HUDEP-2 (cell line): ENCODE measurements at regions not wholly inside any gene's neighbourhood (a gene's known extent, or its start where the extent isn't known, plus 50 kb on each side); places are given as distances from the start of the nearest gene placed in this dataset.
"Not testable (repeated sequence)": the region's sequence is repeated elsewhere in the genome, so short reads cannot be mapped to it uniquely, and the experiment has no call there.

ENCODE experiments used
- DNase-seq, 76 experiments: peaks; one replicate each; lab custom pipeline; 2025; ENCODE audit not compliant: unreplicated experiment in 76 of 76; lab: John Stamatoyannopoulos, UW

- DNase-seq: no peak
These were observed 67.4 kb downstream of the ARRDC3 start for GRCh38 chr5:91315701-91316100.

DNA sequence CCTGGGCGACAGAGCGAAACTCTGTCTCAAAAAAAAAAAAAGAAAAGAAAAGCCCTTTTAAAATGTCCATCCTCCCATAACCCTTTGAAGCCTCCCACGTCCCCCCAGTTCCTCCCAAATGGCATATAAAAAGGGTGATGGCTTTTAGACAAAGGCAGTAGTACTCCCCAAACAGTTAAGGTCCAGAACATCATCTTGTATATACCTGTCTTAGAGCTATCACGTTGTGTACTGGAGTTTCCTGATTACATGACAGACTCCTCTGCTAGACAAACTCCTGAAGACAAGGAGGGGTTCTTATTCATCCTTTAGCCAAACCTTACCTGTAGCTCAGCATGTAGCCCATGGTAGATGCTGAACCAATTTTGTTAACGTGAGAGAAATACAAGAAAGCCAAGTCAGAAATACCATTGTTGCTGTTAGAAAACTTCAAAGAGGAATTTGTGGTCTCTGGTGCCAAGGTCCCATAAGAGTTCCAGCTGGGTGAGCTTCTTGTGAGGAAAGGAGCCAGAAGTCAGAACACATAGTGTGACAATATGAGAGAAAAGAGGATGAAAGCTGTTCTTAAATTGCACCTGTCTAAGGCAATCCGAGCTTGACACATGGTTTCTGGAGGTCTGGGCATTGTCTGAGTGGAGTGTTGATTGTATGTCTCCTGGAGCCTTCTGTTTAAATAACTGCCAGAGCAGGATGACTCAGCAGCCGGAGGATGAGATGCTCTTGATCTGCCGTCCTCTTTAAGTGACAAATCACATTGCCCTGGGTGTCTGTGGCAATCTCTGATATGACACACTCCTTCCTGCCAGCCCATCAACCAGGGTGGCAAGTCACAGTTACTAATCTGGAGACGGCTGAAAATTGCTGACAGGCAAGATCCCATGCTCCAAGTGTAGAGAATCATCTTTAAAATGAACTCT, 69.1 kb downstream of the ARRDC3 start:
- peak in 73 of 76 experiments; percentile 6 to 90 (median 69) for DNase-seq

DNA sequence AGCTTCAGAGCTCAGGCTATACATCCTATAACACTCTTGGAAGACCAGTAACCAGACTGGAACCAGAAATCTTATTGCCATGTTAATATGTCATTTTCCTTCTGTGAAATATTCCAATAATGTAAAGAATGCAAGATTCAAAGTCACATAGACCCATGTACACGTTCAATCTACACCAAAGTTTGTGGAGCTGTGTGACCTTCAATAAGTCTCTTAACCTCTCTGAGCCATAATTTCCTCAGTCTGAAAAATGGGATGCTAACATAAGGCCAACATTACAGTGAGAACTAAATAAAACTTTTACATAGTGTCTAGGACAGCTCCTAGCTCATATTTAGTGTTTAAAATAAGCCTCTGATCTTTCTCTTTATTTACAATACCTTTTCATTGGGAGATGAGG, 70.4 kb downstream of the ARRDC3 start:
- DNase-seq: no peak

GRCh38 chr5:91311697-91312501, 71.2 kb downstream of the ARRDC3 start:
- peak in 3 of 76 experiments; percentile 0 to 15 (median 2) for DNase-seq

- no peak for DNase-seq
These were observed 71.9 kb downstream of the ARRDC3 start for GRCh38 chr5:91311168-91311696.

DNA sequence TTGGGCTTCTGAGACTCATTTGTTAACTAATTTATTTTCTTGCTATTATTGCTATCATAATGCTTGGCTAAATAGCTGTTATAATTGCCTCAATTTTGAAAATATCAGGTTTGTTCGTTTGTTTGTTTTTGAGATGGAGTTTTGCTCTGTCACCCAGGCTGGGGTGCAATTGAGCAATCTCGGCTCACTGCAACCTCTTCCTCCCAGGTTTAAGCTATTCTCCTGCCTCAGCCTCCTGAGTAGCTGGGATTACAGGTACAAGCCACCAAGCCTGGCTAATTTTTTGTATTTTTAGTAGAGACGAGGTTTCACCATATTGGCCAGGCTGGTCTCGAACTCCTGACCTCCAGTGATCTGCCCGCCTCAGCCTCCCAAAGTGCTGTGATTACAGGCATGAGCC, 75.0 kb downstream of the ARRDC3 start:
- not testable (repeated sequence) for DNase-seq

- no peak for DNase-seq
These were observed 76.1 kb downstream of the ARRDC3 start for GRCh38 chr5:91307048-91307447.

- DNase-seq: no peak
These were observed 76.6 kb downstream of the ARRDC3 start for GRCh38 chr5:91306497-91306896.

GRCh38 chr5:91305640-91306039, 77.5 kb downstream of the ARRDC3 start:
- DNase-seq: no peak

DNA sequence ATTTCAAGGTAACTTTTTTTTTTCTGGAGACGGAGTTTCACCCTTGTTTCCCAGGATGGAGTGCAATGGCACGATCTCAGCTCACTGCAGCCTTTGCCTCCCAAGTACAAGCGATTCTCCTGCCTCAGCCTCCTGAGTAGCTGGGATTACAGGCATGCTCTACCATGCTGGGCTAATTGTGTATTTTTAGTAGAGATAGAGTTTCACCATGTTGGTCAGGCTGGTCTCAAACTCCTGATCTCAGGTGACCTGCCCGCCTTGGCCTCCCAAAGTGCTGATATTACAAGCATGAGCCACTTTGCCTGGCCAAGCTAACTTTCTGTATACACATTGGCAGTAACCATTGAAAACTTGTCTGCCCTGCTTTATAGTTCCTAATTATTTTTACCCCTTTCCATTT, 79.1 kb downstream of the ARRDC3 start:
- not testable (repeated sequence) for DNase-seq

- no peak for DNase-seq
These were observed 80.2 kb downstream of the ARRDC3 start for GRCh38 chr5:91302958-91303357.

- no peak for DNase-seq
These were observed 80.8 kb downstream of the ARRDC3 start for GRCh38 chr5:91302305-91302704.

GRCh38 chr5:91301106-91301846, 81.8 kb downstream of the ARRDC3 start:
- DNase-seq: no peak

- DNase-seq: no peak
These were observed 85.1 kb downstream of the ARRDC3 start for GRCh38 chr5:91297994-91298393.

DNA sequence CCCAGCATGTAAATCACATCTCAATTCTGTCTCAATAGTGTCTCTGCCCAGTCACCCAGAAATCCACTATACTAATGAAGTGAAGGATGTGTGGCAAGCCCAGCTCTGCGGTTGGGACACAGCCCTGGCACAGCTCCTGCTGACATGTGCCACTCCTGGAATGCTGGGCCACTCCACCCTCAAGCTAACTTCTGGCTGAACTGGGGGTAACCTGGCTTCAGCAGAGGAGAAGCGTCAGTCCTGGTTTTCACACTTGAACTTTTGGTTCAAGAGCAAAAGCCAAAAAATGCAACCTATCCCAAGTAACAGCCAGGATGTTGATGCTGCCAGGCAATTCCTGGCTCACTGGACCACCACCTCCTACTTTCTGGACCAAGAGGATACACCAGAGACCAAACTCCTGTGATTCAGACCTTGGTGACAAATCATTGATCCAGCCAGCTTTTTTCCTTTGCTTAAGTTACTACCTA, 86.4 kb downstream of the ARRDC3 start:
- DNase-seq: no peak

GRCh38 chr5:91296102-91296501, 87.0 kb downstream of the ARRDC3 start:
- DNase-seq: not testable (repeated sequence)

DNA sequence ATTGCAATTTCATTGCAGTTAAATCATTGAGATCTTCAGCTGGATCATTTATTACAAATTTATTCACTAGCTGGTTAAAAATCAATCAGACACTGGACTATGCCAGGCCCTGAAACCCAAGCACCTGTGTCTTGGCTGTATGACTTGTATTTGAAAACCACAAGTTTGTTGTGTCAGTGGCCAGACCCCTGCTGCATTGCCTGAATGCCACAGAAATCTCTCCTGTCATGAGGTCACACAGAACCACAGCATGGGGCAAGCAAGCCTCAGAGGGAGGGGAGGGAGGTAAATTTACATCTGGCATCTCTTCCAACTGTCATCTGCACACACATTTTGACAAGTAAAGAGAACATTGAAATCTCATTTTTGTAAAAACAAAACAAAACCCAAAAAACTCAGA, 90.0 kb downstream of the ARRDC3 start:
- no peak for DNase-seq

DNA sequence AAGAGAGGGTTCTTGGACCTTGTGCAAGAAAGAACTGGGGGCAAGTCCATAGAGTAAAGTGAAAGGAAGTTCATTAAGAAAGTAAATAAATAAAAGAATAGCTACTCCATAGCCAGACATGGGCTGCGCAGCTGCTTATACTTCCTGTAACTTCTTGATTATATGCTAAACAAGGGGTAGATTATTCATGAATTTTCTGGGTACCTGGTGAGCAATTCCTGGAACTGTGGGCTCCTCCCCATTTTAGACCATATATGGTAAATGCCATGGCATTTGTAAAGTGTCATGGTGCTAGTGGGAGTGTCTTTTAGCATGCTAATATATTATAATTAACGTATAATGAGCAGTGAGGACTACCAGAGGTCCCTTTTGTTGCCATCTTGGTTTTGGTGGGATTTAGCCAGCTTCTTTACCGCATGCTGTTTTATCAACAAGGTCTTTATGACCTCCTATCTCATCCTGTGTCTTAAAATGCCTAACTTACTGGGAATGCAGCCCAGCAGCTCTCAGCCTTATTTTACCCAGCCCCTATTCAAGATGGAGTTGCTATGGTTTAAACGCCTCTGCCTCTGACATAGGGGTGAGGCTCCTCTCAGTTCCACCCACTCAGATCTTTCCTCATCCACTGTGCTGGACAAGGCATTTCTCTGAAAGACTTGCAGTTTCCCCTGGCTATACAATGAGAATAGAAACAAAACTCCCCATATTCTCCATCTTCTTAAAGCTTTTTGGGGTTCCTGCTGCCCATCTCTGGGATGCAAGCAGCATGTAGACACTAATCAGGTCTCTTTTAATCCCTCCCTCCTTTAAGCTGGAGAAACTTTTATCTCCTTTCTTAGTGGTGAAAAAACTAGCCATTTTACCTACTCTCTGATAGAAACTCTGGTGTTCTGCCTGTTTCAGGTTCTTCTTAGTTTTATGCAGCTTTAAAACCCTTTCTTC, 91.2 kb downstream of the ARRDC3 start:
- DNase-seq: no peak

GRCh38 chr5:91288118-91288916, 94.8 kb downstream of the ARRDC3 start:
- no peak for DNase-seq
